ENCODE measurements at regions not wholly inside any gene's neighbourhood (a gene's known extent, or its start where the extent isn't known, plus 50 kb on each side); places are given as distances from the start of the nearest gene placed in this dataset.
"Not testable (repeated sequence)": the region's sequence is repeated elsewhere in the genome, so short reads cannot be mapped to it uniquely, and the experiment has no call there.

DNA sequence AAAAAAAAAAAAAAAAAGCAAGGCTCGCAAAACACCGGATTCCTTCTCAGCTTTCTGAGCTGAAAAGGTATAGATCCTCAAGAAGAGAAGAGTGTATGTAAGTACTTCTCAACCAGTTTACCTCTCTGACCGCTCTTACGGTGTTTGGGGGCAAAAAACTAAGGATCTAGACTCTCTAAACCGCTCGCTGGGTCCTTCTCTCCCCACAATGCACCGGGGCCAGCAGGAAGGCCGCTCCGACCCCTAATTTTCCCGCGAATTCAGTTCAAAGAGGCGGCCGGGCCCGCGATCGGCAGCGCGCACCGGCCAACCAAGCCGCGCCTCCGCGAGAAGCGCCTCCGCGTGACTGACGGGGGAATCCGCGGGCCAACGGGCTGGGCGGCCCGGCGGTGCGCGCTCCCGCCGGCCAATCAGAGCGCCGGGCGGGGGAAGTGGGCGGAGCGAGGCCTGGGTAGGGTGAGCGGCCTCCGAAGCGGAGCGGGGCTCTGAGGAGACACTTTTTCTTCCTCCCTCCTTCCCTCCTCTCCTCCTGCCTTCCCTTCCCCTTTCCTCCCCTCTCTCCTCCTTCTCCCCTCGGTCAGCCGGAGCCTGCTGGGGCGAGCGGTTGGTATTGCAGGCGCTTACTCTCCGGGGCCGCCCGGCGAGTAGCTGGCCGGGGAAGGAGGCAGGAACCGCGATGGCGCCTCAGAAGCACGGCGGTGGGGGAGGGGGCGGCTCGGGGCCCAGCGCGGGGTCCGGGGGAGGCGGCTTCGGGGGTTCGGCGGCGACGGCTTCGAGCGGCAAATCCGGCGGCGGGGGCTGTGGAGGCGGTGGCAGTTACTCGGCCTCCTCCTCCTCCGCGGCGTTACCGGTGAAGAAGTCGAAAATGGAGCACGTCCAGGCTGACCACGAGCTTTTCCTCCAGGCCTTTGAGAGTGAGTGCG lies 93.0 kb downstream of the CRLF3 start:
- DNase-seq (ENCODE audit: low read depth in 2 of 2) = peak; percentile 60 to 65

DNA sequence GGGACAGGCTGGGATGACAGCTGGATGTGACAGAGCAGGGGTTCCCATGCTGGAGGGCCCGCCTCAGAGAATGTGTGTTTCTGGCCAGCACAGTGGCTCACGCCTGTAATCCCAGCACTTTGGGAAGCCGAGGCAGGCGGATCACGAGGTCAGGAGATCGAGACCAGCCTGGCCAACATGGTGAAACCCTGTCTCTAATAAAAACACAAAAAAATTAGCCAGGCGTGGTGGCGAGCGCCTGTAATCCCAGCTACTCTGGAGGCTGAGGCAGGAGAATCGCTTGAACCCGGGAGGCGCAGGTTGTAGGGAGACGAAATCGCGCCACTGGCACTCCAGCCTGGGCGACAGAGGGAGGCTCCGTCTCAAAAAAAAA lies 93.7 kb downstream of the CRLF3 start:
- not testable (repeated sequence) for DNase-seq (ENCODE audit: low read depth in 2 of 2)

DNA sequence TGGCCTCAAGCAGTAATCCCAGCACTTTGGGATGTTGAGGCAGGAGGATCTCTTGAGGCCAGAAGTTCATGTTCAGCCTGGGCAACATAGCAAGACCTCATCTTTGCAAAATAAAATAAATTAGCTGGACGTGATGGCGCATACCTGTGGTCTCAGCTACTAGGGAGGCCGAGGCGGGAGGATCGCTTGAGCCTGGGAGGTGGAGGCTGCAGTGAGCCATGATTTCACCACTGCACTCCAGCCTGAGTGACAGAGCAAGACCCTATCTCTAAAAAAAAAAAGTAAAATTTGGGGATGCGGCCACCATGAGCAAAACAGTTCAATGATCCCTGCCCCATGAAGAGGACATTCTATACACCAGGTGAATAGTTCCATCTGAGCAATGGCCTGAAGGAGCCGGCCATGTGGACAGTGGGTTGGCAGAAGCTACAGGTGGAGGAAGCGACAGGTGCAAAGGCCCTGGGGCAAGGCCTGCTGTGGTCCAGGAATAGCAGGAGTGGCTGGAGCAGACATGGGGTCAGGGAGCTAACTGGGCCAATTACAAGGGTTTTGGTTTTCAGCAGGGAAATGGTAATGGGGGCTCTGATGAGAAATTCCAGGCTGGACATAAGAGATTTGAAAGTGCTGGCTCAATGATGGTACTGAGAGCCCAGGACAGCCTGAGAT lies 94.2 kb downstream of the CRLF3 start:
- not testable (repeated sequence) for DNase-seq (ENCODE audit: low read depth in 2 of 2)

DNA sequence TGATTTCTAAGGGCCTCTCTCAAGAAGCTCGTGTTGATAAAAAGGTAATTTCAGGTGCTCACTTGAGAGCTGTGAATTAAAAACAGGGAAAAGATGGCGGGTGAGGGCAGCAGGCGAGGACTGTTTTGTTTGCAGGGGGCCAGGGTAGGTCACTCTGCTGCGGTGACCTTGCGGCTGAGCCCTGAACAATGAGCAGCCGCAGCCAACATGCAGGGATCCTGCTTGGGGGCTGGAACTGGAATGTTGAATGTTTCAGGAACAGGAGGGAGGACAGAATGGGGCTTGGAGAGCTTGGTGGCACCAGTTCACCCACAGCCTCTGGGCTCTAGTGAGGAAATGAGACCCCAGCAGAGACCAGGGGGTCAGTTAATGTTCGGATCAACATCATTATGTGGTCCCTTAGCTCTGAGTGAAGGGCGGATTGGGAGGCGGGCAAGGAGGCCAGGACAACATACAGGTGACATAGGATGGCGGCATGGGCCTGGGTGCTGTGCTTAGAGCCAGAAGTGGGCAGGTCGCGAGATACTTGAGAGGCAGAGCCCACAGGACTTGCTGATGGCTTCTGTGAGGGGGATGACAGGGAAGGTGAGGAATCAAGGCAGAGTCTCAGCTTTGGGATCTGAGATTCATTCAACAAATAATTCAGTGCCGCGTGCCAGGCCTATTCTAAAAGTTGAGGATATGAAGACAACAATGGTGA lies 94.9 kb downstream of the CRLF3 start:
- DNase-seq (ENCODE audit: low read depth in 2 of 2) = not testable (repeated sequence)

DNA sequence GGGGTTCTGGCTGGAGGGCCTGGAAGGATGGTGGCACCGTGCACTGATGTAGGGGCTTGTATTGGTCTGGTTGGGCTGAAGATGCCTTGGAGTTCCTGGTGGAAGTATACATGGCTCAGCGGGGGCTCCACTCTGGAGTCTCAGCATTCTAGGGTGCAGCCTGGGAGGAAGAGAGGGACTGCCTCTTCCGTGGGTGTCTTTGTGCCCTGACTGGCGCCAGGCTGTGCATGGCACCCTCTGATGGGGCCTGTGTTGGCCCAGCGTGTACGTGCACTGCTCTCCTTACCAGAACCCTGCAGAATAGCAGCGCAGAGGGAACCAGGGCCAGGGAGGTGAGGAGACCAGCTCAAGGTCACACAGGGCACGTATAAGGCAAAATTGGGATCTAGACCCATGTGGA lies 97.0 kb downstream of the CRLF3 start:
- not testable (repeated sequence) for DNase-seq (ENCODE audit: low read depth in 2 of 2)

DNA sequence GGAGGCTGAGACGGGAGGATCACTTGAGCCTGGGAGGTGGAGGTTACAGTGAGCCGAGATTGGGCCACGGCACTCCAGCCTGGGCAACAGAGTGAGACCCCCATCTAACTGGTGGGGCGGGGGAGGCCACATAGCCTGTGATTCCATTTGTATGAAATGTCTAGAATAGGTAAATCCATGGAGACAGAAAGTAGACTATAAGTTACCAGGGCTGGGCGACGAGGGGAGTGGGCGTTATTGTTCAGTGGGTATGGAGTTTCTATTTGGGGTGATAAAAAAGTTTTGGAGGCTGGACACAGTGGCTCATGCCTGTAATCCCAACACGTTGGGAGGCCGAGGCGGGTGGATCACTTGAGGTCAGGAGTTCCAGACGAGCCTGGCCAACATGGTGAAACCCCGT lies 97.8 kb downstream of the CRLF3 start:
- DNase-seq (ENCODE audit: low read depth in 2 of 2) = not testable (repeated sequence)

DNA sequence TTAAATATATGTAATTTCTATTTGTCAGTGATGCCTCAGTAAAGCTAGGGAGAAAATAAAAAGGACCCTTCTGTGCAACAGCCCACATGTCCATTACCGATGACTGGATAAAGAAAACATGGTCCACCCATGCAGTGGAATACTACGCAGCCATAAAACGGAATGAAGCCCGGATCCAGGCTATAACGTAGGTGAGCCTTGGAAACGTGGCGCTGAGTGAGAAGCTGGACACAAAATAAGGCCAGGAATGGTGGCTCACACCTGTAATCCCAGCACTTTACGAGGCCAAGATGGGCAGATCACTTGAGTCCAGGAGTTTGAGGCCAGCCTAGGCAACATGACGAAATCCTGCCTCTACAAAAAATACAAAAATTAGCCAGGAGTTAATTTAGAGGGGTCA lies 98.2 kb downstream of the CRLF3 start:
- not testable (repeated sequence) for DNase-seq (ENCODE audit: low read depth in 2 of 2)

DNA sequence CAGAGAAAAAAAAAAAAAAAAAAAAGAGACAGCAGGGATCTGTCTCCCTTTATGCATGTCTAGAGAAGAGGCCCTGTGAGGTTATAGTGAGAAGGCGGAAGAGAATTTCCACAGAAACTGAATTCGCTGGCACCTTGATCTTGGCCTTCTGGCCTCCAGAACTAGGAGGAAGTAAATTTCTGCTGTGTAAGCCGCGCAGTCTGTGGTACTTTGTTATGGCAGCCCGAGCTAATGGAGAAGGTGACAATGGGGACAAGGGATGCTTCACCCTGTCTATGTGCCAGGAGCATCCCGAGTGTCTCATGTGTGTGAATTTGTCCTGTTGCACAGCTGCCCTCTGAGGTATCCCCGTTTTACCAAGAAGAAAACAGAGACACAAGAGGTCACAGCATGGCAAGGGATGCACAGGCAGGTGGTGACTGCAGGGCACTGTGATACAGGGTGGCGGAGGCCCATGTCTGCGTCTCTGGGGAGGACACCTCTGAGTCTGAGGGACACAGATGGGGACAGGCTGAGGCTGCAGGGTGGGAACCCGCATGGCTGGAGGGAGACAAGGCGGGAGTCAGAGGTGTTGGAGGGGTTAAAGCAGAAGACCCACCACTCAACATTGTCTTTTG lies 100.3 kb downstream of the CRLF3 start:
- not testable (repeated sequence) for DNase-seq (ENCODE audit: low read depth in 2 of 2)

DNA sequence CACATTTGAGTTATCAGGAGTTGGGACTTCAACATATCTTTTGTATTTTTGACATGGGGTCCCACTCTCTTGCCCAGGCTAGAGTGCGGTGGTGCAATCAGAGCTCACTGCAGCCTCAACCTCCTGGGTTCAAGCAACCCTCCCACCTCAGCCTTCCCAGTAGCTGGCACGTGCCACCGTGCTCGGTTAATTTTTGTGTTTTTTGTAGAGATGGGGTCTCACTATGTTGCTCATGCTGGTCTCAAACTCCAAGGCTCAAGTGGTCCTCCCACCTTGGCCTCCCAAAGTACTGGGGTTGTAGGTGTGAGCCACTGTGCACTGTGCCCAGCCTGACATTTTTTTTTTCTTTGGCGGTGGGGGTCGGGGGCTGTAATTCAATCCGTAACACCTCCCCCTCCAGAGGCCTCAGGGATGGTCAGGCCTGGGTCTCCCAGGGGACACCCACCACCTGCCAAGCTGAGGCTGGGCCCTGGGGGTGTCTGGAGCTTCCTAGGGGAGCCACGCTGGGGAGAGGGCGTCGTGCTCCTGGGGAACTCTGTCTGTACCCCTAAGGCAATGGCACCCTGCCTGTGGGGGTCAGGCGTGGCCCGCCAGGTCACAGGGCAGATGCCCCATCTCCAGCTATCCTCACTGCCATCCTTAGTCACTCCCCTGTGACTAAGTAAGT lies 102.2 kb downstream of the CRLF3 start:
- DNase-seq (ENCODE audit: low read depth in 2 of 2) = not testable (repeated sequence)

DNA sequence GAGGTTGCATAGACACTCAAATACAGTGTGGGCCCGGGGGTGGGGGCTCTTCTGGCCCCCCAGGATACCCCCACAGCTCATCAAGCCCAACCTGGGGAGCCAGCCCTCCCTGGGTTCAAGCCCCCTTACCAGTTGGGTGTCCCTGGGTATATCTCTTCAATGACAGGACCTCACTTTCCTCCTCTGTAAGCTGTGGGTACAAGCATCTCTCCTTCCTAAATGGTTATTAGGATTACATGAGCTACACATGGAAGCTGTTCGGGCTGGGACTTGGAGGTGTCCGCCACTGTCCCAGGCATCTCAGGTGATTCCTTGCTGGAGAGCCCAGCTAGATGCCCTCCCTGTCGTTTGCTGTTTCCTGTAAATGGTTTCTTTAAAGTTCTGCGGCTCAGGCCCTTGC lies 103.5 kb downstream of the CRLF3 start:
- not testable (repeated sequence) for DNase-seq (ENCODE audit: low read depth in 2 of 2)

DNA sequence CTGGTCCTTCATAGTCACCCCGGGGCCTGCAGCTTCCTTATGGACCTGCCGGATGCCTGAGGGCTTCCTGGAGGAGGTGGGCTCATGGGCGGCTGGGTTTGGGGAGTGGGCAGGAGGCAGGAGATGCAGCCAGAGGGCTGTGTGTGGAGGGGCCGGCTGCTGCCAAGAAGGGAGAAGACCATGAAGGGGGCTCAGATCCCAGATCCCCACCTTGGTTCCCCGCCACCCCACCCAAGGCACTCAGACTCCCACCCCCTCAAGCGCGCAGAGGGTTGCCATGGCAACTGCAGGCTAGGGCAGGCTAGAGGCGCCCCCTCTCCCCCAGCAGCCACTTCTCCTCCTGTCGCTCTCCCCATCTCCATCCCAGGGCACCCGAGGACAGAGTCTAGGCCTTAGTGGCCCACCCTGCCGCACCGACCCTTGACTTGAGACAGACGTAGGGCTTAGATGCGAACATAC lies 104.5 kb downstream of the CRLF3 start:
- no peak for DNase-seq (ENCODE audit: low read depth in 2 of 2)

DNA sequence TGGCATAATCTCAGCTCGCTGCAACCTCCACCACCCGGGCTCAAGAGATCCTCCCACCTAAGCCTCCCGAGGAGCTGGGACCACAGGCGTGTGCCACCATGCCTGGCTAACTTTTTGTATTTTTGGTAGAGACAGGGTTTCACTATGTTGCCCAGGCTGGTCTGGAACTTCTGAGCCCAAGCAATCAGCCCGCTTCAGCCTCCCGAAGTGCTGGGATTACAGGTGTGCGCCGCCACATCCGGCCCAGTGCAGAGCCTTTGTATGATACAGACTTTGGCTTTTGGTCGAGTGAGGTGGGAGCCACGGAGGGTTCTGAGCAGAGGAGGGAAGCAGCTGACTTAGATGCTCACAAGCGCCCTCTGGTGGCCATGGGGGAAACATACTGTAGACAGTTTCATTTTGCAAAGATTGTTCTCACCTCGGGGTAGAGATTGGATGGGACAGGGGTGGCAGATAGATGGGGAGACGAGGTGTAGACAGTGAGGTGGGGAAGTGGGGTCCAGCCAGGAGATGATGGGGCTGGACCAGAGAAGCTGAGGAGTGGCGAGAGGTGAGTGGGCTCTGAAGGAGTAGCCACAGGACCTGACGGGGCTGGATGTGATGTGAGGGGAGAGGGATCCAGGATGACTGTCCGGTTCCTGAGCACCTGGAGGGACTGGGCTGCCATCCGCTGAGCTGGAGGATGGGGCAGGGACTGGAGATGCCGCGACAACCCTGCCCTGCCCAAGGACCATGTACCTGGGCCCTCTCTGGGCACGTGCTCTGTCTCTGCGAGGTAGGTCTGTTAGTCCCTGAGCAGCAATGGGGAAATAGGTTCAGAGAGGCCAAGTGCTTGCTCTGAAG lies 105.1 kb downstream of the CRLF3 start:
- peak; percentile 51 to 58 for DNase-seq (ENCODE audit: low read depth in 2 of 2)

DNA sequence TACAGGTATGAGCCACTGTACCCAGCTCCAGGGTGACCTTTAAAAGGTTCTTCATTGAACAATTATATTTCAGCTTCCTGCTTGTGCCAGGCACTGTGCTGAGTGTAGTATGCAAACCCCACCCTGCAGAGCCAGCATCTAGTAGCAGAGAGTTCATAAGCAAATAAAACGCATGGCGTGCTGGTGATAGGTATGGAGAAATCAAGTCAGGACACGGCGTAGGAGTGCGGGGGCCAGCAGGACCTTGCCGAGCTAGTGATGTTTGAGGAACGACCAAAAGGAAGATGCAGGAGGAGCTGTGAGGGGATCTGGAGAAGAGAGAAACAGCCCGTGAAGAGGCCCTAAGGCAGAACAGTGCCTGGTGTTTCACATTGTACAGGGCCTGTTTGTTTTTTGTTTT lies 105.8 kb downstream of the CRLF3 start:
- DNase-seq (ENCODE audit: low read depth in 2 of 2) = not testable (repeated sequence)

DNA sequence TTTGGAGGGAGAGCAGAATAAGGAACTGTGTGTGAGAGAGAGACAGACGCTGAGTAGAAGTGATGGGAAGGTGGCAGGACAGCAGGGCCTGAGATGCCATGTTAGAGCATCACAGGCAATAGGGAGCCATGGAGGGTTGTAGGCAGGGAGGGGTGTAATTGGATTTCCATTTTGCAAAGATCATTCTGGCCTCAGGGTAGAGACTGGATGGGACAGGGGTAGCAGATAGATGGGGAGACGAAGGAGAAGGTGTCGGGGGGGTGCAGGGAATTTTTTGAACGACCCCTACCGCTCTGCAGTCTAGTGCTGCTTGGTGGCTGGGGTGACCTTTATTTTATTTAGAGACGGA lies 106.4 kb downstream of the CRLF3 start:
- DNase-seq (ENCODE audit: low read depth in 2 of 2) = not testable (repeated sequence)

DNA sequence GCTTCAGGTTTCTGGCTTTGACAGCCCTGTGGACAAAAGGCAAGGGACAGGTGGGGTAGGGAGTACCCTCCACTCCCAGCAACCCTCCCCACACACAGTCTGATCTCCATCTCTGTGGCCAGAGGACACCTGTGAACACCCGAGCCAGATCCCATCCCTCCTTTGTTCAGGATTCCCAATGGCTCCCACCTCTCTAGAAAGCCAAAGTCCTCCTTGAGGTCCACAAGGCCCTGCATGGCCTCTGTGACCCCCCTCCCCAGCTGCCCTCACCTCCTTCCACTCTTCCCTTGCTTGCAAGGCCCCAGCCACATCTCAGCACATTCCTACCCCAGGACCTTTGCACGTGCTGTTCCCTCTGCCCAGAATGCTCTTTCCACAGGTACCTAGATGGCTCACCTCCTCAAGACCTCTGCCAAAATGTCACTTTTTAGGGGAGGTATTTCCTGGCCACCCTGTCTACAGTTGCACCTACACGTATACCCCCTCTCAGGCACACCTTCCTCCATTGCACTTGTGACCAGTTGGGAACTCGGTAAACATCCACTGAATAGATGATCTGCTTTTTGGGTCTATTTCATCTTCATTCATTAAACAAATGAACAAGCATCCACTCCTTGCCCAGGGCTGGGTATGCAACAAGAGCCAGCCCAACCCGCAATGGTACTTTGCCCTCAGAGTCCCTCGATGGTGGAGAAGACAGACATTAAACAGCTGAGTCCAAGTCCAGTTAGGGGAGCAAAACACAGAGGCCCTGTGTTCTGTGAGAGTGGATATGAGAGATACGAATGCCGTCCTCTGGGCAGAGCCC lies 107.0 kb downstream of the CRLF3 start:
- DNase-seq (ENCODE audit: low read depth in 2 of 2) = no peak

DNA sequence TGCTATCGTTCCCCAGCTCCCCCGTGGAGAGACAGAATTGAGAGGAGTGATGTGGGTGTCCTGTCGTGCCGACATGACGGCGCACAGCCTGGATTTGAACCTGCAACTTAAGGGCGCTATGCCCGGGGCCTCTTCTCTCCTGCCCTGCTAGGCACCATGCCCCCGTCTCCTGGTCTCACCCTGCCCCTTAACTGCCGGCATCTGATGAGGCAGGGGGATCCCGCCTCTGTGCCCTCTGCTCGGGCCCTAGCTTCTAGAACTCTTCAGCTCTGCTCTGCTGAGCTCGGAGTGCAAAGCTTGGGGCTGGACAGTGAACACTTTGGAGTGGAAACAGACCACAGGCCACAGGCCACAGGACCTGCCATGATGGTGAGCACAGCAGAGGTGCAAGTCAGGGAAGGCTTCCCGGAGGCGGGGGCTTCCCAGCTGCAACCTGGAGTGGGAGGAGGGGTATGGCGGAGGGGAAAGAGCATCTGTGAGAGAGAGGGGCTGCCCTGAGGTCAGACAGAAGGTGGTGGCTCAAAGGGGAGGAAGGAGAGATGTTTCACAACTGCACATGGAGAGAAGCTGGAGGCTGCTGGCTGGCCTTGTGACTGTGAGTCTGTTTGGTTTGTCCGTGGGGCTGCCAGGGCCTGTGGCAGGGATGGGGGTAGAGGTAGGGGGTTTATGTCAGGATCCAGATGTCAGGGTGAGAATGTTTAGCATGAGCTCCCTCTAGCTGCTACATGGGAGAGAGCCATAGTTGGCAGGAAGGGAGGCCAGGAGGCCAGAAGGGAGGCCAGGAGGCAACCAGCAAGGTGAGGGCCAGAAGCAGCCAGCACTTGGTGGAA lies 107.8 kb downstream of the CRLF3 start:
- no peak for DNase-seq (ENCODE audit: low read depth in 2 of 2)

DNA sequence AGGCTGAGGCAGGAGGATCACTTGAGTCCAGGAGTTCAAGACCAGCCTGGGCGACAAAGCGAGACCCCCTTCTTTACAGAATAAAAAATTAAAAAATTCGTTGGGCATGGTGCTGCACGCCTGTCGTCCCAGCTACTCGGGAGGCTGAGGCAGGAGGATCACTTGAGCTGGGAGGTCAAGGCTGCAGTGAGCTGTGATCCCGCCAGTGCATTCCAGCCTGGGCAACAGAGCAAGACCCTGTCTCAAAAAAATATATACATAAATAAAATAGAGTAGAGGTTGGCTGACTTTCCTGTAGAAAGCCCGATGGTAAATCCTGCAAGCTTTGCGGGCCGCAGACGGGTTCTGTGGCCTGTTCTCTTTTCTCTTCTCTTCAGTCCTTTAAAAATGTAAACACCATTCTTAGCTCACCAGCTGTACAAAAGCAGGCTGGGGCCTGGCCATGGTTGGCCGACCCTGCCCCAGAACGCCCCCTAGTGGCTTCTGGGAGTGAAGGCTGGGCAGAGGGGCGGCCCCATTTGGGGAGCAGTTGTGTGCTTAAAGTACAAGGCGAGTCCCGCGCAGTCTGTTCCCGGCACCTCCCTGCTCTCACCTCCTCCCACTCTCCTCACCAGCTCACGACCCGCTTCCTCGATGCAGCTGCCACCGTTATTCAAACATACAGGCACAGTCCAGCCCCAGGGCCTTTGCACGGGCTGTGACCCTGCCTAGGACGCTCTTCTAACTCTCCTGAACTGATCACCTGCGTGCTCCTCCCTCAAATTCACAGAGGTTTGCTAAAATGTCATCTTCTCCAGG lies 109.5 kb downstream of the CRLF3 start:
- DNase-seq (ENCODE audit: low read depth in 2 of 2) = peak in 1 of 2 donors; percentile 13

DNA sequence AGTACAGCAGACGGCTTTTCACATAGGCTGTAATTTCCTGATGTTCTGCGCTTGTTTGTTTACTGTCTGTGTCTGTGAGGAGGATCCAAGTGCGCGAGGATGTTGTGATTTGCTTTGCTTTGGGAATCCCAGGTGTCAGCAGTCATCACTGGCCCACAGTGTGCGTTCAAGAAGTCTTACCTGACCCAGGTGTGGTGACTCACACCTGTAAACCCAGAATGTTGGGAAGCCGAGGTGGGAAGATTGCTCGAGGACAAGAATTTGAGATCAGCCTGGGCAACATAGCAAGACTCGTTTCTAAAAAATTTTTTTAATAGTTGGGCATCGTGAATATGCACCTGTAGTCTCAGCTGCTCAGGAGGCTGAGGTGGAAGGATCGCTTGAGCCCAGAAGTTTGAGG lies 110.7 kb downstream of the CRLF3 start:
- not testable (repeated sequence) for DNase-seq (ENCODE audit: low read depth in 2 of 2)

All from activated CD8-positive, alpha-beta memory T cell treated with anti-CD3 and anti-CD28 coated beads for 4 hours (primary cell).